Osteoblast (primary cell): ENCODE measurements at regions not wholly inside any gene's neighbourhood (a gene's known extent, or its start where the extent isn't known, plus 50 kb on each side); places are given as distances from the start of the nearest gene placed in this dataset.

ENCODE experiments used
- DNase-seq: peaks from one replicate; pipeline ENCODE4 v3.0.0; 2011; ENCODE audit warnings: low spot score, mixed read lengths; ENCODE audit not compliant: insufficient read length; ENCODE audit errors: missing footprints
- H2AFZ ChIP-seq: 2 replicates; pipeline ENCODE4 v1.6.0; 2011; ENCODE audit warnings: mild to moderate bottlenecking, low read length
- H3K27ac ChIP-seq: 2 replicates; pipeline ENCODE4 v1.5.1; 2011; ENCODE audit warnings: mild to moderate bottlenecking, low read depth, low read length, moderate library complexity
- H3K27me3 ChIP-seq: 2 replicates; pipeline ENCODE4 v1.6.0; 2012; ENCODE audit warnings: mild to moderate bottlenecking, control low read depth, inconsistent platforms, low read length, moderate library complexity; ENCODE audit not compliant: insufficient read depth
- H3K36me3 ChIP-seq: 2 replicates; pipeline ENCODE4 v1.5.1; 2011; ENCODE audit warnings: mild to moderate bottlenecking, low read length, control low read depth, moderate library complexity; ENCODE audit not compliant: insufficient read depth
- H3K4me1 ChIP-seq: 2 replicates; pipeline ENCODE4 v1.5.1; 2011; ENCODE audit warnings: mild to moderate bottlenecking, low read length, control low read depth, moderate library complexity; ENCODE audit not compliant: insufficient read depth
- H3K4me2 ChIP-seq: 2 replicates; pipeline ENCODE4 v1.6.0; 2011; ENCODE audit warnings: mild to moderate bottlenecking, low read length; ENCODE audit not compliant: insufficient read depth
- H3K4me3 ChIP-seq: fragments of 200-600 bp; sonication (generic); 3 replicates; pipeline ENCODE4 v1.5.1; 2012; ENCODE audit warnings: mild to moderate bottlenecking, low read length, inconsistent platforms; ENCODE audit not compliant: insufficient read depth
- H3K79me2 ChIP-seq: 2 replicates; pipeline ENCODE4 v1.6.0; 2012; ENCODE audit warnings: mild to moderate bottlenecking, low read length, control low read depth, inconsistent platforms; ENCODE audit not compliant: insufficient read depth
- H3K9me3 ChIP-seq: 2 replicates; pipeline ENCODE4 v1.5.1; 2011; ENCODE audit warnings: low read depth, low read length, control low read depth
- H4K20me1 ChIP-seq: 2 replicates; pipeline ENCODE4 v1.6.0; 2012; ENCODE audit warnings: mild to moderate bottlenecking, low read length, control low read depth; ENCODE audit not compliant: insufficient read depth
- TF ChIP-seq, protein P1 (sequence below): IDR thresholded peaks from 2 replicates; pipeline ENCODE4 v1.5.1; 2011; ENCODE audit warnings: mild to moderate bottlenecking, low read depth, low read length, moderate library complexity; ENCODE audit errors: extremely low read depth

DNA sequence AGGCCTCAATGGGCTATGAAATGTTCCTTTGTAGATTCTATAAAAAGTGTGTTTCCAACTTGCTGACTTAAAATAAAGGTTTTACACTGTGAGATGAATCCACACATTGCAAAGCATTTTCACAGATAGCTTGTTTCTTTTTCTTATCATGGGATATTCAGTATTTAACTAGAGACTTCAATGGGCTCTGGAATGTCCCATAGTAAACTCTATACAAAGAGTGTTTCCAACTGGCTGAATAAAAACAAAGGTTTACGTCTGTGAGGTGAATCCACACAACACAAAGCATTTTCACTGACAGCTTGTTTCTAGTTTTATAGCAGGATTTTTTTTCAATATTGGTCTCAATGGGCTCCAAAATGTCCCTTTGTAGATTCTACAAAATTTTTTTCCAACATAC lies 550.1 kb downstream of the KCNJ18 start:
- Histone ChIP-seq H3K4me3 (no peak overlapping the region), H3K36me3 (no peaks in the 10 kb centered on the region), H3K4me1 (no peaks in the 10 kb centered on the region), H3K9me3 (no peaks in the 10 kb centered on the region), H2AFZ (no peak overlapping the region), H3K4me2 (no peak overlapping the region), H4K20me1 (no peaks in the 10 kb centered on the region), H3K27me3 (no peaks in the 10 kb centered on the region), H3K27ac (no peak overlapping the region), H3K79me2 (no peaks in the 10 kb centered on the region)
- TF ChIP-seq, protein P1, sequence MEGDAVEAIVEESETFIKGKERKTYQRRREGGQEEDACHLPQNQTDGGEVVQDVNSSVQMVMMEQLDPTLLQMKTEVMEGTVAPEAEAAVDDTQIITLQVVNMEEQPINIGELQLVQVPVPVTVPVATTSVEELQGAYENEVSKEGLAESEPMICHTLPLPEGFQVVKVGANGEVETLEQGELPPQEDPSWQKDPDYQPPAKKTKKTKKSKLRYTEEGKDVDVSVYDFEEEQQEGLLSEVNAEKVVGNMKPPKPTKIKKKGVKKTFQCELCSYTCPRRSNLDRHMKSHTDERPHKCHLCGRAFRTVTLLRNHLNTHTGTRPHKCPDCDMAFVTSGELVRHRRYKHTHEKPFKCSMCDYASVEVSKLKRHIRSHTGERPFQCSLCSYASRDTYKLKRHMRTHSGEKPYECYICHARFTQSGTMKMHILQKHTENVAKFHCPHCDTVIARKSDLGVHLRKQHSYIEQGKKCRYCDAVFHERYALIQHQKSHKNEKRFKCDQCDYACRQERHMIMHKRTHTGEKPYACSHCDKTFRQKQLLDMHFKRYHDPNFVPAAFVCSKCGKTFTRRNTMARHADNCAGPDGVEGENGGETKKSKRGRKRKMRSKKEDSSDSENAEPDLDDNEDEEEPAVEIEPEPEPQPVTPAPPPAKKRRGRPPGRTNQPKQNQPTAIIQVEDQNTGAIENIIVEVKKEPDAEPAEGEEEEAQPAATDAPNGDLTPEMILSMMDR = no peak
- no peak for DNase-seq

DNA sequence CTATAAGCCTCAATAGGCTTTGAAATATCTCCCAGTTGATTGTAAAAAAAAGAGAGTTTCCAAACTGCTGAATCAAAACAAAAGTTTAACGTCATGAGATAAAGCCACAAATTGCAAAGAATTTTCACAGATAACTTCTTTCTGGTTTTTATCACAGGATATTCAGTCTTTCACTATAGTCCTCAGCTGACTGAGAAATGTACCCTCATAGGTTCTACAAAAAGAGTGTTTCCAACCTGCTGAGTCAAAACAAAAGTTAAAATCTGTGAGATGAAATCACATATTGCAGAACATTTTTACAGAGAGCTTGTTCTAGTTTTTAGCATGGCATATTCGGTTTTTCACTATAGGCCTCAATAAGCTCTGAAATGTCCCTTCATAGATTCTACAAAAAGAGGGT lies 559.2 kb downstream of the KCNJ18 start:
- H3K36me3 ChIP-seq = no peaks in the 10 kb centered on the region
- no peaks in the 10 kb centered on the region for H3K79me2 ChIP-seq

DNA sequence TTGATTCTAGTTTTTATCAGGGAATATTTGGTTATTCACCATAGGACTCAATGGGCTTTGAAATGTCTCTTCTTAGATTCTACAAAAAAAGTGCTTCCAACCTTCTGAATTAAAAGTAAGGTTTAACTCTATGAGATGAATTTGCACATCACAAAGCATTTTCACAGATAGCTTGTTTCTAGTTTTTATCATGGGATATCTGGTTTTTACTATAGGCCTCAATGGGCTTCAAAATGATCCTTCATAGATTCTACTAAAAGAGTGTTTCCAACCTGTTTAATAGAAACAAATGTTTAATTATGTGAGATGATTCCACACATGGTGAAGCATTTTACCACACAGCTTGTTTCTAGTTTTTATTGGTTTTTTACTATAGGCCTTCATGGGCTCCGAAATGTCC lies 560.7 kb downstream of the KCNJ18 start:
- H3K79me2 ChIP-seq = no peaks in the 10 kb centered on the region
- no peak overlapping the region for H3K4me2 ChIP-seq
- TF ChIP-seq, protein P1 = no peak
- no peaks in the 10 kb centered on the region for H3K36me3 ChIP-seq
- H3K27me3 ChIP-seq = no peaks in the 10 kb centered on the region
- no peaks in the 10 kb centered on the region for H4K20me1 ChIP-seq
- H2AFZ ChIP-seq = no peak overlapping the region
- DNase-seq = no peak
- no peaks in the 10 kb centered on the region for H3K9me3 ChIP-seq
- no peak overlapping the region for H3K4me3 ChIP-seq
- H3K4me1 ChIP-seq = no peaks in the 10 kb centered on the region
- H3K27ac ChIP-seq = no peak overlapping the region

More for the DNA sequence above, 559.2 kb downstream of the KCNJ18 start:
- Histone ChIP-seq H3K4me1 (no peaks in the 10 kb centered on the region), H3K27me3 (no peaks in the 10 kb centered on the region), H3K27ac (no peak overlapping the region), H3K9me3 (no peaks in the 10 kb centered on the region), H3K4me2 (no peak overlapping the region), H4K20me1 (no peaks in the 10 kb centered on the region), H2AFZ (no peak overlapping the region), H3K4me3 (no peak overlapping the region)
- no peak for DNase-seq
- TF ChIP-seq, protein P1 = no peak

DNA sequence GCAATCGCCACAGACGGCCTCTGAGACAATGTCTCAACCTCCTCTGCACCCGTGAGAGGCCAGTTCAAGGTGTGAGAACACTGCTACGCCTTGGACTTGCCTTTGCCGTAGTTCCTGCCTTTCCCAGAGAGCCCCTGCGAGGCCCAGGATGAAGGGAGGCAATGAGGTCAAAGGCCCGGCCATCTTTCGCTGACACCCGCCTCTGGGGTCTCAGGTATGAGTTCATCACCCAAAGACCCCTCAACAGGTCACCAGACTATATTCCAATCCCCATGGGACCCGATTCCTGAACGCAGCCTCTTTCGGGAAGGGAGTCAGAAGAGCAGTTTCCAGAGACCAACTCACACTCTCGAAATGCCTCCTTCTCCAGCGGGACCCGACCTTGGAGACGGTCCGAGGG lies 573.5 kb downstream of the KCNJ18 start:
- Histone ChIP-seq H3K4me1 (no peaks in the 10 kb centered on the region), H3K4me3 (no peak overlapping the region), H2AFZ (no peak overlapping the region), H3K27me3 (no peaks in the 10 kb centered on the region), H3K9me3 (peaks cover 12% of the 10 kb centered on the region), H3K27ac (no peak overlapping the region), H3K79me2 (no peaks in the 10 kb centered on the region), H3K4me2 (no peak overlapping the region), H4K20me1 (no peaks in the 10 kb centered on the region), H3K36me3 (no peaks in the 10 kb centered on the region)
- DNase-seq = no peak
- TF ChIP-seq, protein P1 = no peak
